PC-3 (cell line): ENCODE measurements at regions not wholly inside any gene's neighbourhood (a gene's known extent, or its start where the extent isn't known, plus 50 kb on each side); places are given as distances from the start of the nearest gene placed in this dataset.

Experiments
- ATAC-seq: fragments of 200-7000 bp; cut with Tn5 transposase; 2 replicates; pipeline ENCODE4 v1.9.1; 2020; ENCODE audit warnings: mild to moderate bottlenecking, moderate library complexity
- BruUV-seq: library from RNA; stranded (reverse); fragments of 400-500 nt; replicated peaks from 2 replicates; lab custom pipeline; 2021; lab: Mats Ljungman, UMichigan
- CTCF ChIA-PET: fragments of 300-600 bp; sonication (Branson Sonifier 250); formaldehyde crosslinking; loops from one replicate; lab custom pipeline; 2022; ENCODE audit warnings: antibody characterized with exemption; lab: Charles Lee
- POLR2A ChIA-PET: fragments of 300-600 bp; sonication (Branson Sonifier 250); formaldehyde crosslinking; loops from one replicate; lab custom pipeline; 2022; ENCODE audit warnings: antibody characterized with exemption; ENCODE audit not compliant: unreplicated experiment; lab: Charles Lee
- DNase-seq: peaks from one replicate; pipeline ENCODE4 v3.0.0-alpha.2; 2015
- H2AFZ ChIP-seq: fragments of 300-600 bp; sonication (generic); 2 replicates; pipeline ENCODE4 v1.6.0; 2016; ENCODE audit warnings: antibody characterized with exemption, low read length
- H3F3A ChIP-seq: fragments of 300-600 bp; sonication (generic); one replicate; pipeline ENCODE4 v1.6.0; 2017; ENCODE audit warnings: antibody characterized with exemption, low read length, control low read depth, mild to moderate bottlenecking; ENCODE audit not compliant: unreplicated experiment
- H3K27ac ChIP-seq: fragments of 300-600 bp; sonication (generic); 2 replicates; pipeline ENCODE4 v1.5.1; 2016; ENCODE audit warnings: mild to moderate bottlenecking, low read length
- H3K27me3 ChIP-seq: fragments of 300-600 bp; sonication (generic); 2 replicates; pipeline ENCODE4 v1.6.1; 2016; ENCODE audit warnings: low read length, mixed read lengths
- H3K36me3 ChIP-seq: fragments of 300-600 bp; sonication (generic); 2 replicates; pipeline ENCODE4 v1.6.1; 2016; ENCODE audit warnings: low read depth, mixed run types, low read length, mixed read lengths
- H3K4me1 ChIP-seq: fragments of 300-600 bp; sonication (generic); 2 replicates; pipeline ENCODE4 v1.5.1; 2016; ENCODE audit warnings: low read length; ENCODE audit not compliant: insufficient read depth
- H3K4me2 ChIP-seq: fragments of 300-600 bp; sonication (generic); 2 replicates; pipeline ENCODE4 v1.6.0; 2016; ENCODE audit warnings: low read length
- H3K4me3 ChIP-seq: fragments of 300-600 bp; sonication (generic); 2 replicates; pipeline ENCODE4 v1.5.1; 2016; ENCODE audit warnings: mild to moderate bottlenecking, low read length, mixed read lengths
- H3K79me2 ChIP-seq: fragments of 300-600 bp; sonication (generic); 2 replicates; pipeline ENCODE4 v1.6.1; 2017; ENCODE audit warnings: low read length, mixed read lengths
- H3K9ac ChIP-seq: fragments of 300-600 bp; sonication (generic); 2 replicates; pipeline ENCODE4 v1.6.0; 2016; ENCODE audit warnings: mild to moderate bottlenecking, low read length
- H3K9me2 ChIP-seq: fragments of 300-600 bp; sonication (generic); replicated peaks from 2 replicates; pipeline ENCODE4 v1.6.1; 2016; ENCODE audit warnings: mixed run types, low read length, mixed read lengths
- H3K9me3 ChIP-seq: fragments of 300-600 bp; sonication (generic); 2 replicates; pipeline ENCODE4 v1.6.1; 2016; ENCODE audit warnings: low read length, mixed read lengths
- H4K20me1 ChIP-seq: fragments of 300-600 bp; sonication (generic); 2 replicates; pipeline ENCODE4 v1.6.1; 2016; ENCODE audit warnings: low read length, mixed read lengths
- EZH2 ChIP-seq: fragments of 300-600 bp; sonication (generic); IDR thresholded peaks from one replicate; pipeline ENCODE4 v1.6.1; 2017; ENCODE audit warnings: antibody characterized with exemption, mild to moderate bottlenecking, low read length; ENCODE audit not compliant: unreplicated experiment
- EZH2phosphoT487 ChIP-seq: fragments of 300-600 bp; sonication (generic); IDR thresholded peaks from 2 replicates; pipeline ENCODE4 v1.6.1; 2018; ENCODE audit warnings: mild to moderate bottlenecking, antibody characterized with exemption, low read length, borderline replicate concordance
- intact Hi-C: fragments of 100-400 bp; cut with micrococcal nuclease; formaldehyde crosslinking; loops from 2 replicates; pipeline ENCODE4 v1.9.0; 2023
- TF ChIP-seq, protein P1 (sequence below): fragments of 300-600 bp; sonication (generic); conservative IDR thresholded peaks from 2 replicates; pipeline ENCODE4 v1.5.1; 2017; ENCODE audit warnings: antibody characterized with exemption, low read depth, mild to moderate bottlenecking, low read length

DNA sequence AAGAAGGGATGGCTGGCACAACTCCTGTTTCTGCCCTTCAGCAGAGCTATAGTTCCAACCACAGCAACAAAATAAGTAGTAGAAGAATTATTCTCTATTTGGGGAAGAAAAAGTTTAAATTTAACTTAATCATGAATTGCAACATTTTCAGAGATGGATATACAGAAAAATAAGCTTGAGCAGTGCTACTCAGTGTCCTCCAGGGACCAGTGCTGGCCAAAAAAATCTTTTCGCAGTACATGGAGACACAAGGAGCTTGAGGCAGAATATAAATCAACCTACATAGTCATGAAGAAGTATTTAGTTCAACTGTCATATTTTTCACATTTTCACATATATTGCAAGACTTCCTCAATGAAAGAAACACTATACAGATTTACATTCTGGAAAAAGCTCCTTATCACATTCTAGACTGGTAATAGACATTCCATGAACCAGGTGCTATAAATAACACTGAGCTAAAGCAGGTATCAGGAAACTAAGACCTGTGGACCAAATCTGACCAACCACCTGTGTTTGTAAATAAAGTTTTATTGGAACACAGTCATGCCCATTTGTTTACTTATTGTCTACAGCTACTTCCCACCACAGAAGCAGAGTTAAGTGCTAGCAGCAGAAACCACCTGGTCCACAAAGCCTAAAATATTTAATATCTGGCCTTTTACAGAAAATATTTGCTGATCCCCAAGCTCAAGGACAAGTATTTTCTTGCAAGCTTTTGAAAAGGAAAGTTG, 101.9 kb downstream of the RGS21 start:
- Histone ChIP-seq H3K4me3 (no peak overlapping the region), H3K4me2 (no peak overlapping the region), H2AFZ (no peak overlapping the region), H3K27ac (no peak overlapping the region), H3K9ac (no peak overlapping the region), H3K9me3 (no peaks in the 10 kb centered on the region), H4K20me1 (no peaks in the 10 kb centered on the region), H3K36me3 (no peaks in the 10 kb centered on the region), H3K4me1 (no peaks in the 10 kb centered on the region), H3F3A (no peaks in the 10 kb centered on the region), H3K27me3 (no peaks in the 10 kb centered on the region), H3K9me2 (no peaks in the 10 kb centered on the region), H3K79me2 (no peaks in the 10 kb centered on the region)
- BruUV-seq: no TSS peak
- POLR2A ChIA-PET: no interaction called here
- no peak for DNase-seq
- TF ChIP-seq EZH2 (no peak), EZH2phosphoT487 (no peak)
- TF ChIP-seq, protein P1, sequence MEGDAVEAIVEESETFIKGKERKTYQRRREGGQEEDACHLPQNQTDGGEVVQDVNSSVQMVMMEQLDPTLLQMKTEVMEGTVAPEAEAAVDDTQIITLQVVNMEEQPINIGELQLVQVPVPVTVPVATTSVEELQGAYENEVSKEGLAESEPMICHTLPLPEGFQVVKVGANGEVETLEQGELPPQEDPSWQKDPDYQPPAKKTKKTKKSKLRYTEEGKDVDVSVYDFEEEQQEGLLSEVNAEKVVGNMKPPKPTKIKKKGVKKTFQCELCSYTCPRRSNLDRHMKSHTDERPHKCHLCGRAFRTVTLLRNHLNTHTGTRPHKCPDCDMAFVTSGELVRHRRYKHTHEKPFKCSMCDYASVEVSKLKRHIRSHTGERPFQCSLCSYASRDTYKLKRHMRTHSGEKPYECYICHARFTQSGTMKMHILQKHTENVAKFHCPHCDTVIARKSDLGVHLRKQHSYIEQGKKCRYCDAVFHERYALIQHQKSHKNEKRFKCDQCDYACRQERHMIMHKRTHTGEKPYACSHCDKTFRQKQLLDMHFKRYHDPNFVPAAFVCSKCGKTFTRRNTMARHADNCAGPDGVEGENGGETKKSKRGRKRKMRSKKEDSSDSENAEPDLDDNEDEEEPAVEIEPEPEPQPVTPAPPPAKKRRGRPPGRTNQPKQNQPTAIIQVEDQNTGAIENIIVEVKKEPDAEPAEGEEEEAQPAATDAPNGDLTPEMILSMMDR: no peak
- ATAC-seq: no peak
- intact Hi-C loops: no loop called here
- CTCF ChIA-PET: no interaction called here

DNA sequence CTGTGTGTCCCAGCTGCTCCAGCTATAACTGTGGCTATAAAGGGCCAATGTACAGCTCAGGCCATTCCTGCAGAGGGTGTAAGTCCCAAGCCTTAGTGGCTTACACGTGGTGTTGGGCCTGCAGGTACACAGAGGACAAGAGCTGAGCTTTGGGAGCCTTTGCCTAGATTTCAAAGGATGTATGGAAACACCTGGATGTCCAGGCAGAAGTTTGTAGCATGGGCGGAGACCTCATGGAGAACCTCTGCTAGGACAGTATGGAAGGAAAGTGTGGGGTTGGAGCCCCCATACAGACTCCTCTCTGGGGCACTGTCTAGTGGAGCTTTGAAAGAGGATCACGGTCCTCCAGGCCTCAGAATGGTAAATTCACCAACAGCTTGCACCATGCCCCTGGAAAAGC, 113.9 kb downstream of the RGS21 start:
- Histone ChIP-seq H3K9ac (no peak overlapping the region), H3K4me1 (no peaks in the 10 kb centered on the region), H3K4me2 (no peak overlapping the region), H3K9me3 (no peaks in the 10 kb centered on the region), H3K36me3 (no peaks in the 10 kb centered on the region), H2AFZ (no peak overlapping the region), H3F3A (no peaks in the 10 kb centered on the region), H3K27me3 (no peaks in the 10 kb centered on the region), H4K20me1 (no peaks in the 10 kb centered on the region), H3K4me3 (no peak overlapping the region), H3K79me2 (no peaks in the 10 kb centered on the region), H3K9me2 (no peaks in the 10 kb centered on the region), H3K27ac (no peak overlapping the region)
- intact Hi-C loops: no loop called here
- BruUV-seq: no TSS peak
- ChIA-PET POLR2A (no interaction called here), CTCF (no interaction called here)
- ATAC-seq: no peak
- TF ChIP-seq, protein P1: no peak
- TF ChIP-seq EZH2: no peak
- no peak for TF ChIP-seq EZH2phosphoT487
- no peak for DNase-seq

DNA sequence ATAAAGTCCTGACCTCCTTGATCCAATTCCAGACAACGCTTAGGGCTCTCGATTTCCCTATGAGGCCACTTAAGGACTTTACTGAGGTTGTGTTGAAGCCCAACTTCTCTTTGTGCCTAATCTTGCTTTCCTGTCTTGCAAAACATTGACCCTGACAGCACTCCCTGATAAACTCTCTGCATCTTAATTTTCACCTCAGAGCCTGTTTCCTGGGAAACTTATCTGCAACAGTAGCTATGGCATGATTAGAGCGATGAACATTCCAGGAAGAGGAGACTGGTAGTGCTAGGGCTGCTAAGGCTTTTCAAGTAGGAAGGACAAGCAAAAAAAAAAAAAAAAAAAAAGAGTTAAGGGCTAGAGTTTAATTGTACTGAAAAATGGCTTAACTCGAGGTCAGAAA, 118.9 kb downstream of the RGS21 start:
- H3K36me3 ChIP-seq: no peaks in the 10 kb centered on the region
- H3K9me3 ChIP-seq: no peaks in the 10 kb centered on the region
- no peak overlapping the region for H3K27ac ChIP-seq
- peaks cover 17% of the 10 kb centered on the region for H3K4me1 ChIP-seq
- no peaks in the 10 kb centered on the region for H3K27me3 ChIP-seq
- H4K20me1 ChIP-seq: no peaks in the 10 kb centered on the region
- no peak overlapping the region for H3K9ac ChIP-seq
- H3K4me3 ChIP-seq: no peak overlapping the region
- H3F3A ChIP-seq: no peaks in the 10 kb centered on the region
- POLR2A ChIA-PET: no interaction called here
- no peaks in the 10 kb centered on the region for H3K79me2 ChIP-seq
- no peak for DNase-seq
- H3K9me2 ChIP-seq: no peaks in the 10 kb centered on the region
- CTCF ChIA-PET: no interaction called here
- no TSS peak for BruUV-seq
- ATAC-seq: no peak
- no peak for TF ChIP-seq EZH2
- no peak for TF ChIP-seq EZH2phosphoT487
- TF ChIP-seq, protein P1: no peak
- H2AFZ ChIP-seq: no peak overlapping the region
- intact Hi-C loops: no loop called here
- no peak overlapping the region for H3K4me2 ChIP-seq
